COR-L47 (cell line): ENCODE measurements at regions not wholly inside any gene's neighbourhood (a gene's known extent, or its start where the extent isn't known, plus 50 kb on each side); places are given as distances from the start of the nearest gene placed in this dataset.

ENCODE experiments used
- DNase-seq: peaks from one replicate; lab custom pipeline; 2025; lab: John Stamatoyannopoulos, UW

GRCh38 chr4:123990310-123990870, 593.8 kb downstream of the SPRY1 start:
- no peak for DNase-seq

GRCh38 chr4:123994917-123995316, 598.3 kb downstream of the SPRY1 start:
- DNase-seq, result no peak

DNA sequence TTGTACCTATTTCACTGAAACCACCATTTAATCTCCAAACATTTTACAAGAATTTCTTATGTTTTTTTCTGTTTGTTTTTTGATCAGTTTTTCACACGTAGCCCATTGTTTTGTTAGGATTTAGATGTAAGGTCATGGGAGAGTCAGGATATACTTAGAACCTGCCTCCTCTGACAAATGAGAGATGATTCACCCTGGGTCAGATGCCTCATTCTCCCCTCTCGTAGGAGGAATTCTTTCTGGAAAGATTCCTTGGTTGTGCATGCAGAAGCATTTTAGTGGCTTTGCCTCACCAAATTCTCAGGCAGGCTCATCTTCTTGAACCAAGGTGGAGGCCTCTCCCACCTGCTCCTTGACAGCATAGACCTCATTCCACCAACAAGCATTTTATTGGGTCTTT, 599.3 kb downstream of the SPRY1 start:
- DNase-seq, result no peak

- DNase-seq, result peak; percentile 19
These were observed 600.3 kb downstream of the SPRY1 start for GRCh38 chr4:123996718-123997510.

GRCh38 chr4:123997776-123998449, 601.3 kb downstream of the SPRY1 start:
- no peak for DNase-seq

DNA sequence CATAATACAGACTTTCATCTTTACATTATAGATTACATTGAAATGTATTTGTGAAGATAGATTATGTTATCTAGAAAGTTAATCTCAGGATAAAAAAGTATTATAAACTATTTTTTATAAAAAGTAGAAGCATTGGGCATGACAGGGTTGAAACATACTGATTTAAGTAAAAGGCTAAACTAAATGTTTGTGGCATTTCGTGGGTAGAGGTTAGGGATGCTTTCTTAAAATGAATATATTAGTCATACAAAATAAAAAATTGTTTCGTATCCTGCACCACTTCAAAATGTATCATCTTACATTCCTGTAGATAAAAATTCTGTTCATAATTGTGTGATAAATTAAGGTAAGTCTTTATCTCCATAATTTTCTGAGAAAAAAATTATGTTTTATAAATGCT, 603.6 kb downstream of the SPRY1 start:
- DNase-seq, result no peak

- no peak for DNase-seq
These were observed 619.2 kb downstream of the SPRY1 start for GRCh38 chr4:124015766-124016165.

DNA sequence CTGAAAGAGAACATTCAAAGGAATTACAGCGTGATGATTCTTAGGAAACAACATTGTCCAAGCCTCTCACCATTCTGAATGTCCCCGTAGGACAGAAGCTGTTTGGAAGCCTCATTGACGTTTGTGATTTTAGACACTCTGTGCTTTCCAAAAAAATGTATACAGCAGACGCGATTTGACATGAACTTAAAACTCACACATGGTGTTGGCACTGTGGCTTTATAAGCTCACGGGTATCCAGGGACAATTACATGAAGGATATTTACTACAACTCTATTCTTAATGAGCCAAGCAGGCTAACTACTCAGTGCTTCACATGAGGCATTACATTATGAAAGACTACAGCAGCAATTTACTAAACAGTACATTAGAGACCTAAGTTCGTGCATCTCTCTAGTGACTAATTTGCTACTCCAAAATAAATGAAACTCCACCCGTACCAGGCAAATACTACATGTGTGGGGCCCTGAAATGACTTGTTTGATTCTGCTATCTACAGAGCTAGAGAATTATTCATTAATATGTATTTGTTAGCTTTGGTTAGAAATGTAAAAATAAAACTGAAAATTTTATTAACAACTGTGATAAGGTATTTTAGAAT, 620.7 kb downstream of the SPRY1 start:
- DNase-seq, result no peak

GRCh38 chr4:124018383-124019317, 622.1 kb downstream of the SPRY1 start:
- DNase-seq, result no peak

DNA sequence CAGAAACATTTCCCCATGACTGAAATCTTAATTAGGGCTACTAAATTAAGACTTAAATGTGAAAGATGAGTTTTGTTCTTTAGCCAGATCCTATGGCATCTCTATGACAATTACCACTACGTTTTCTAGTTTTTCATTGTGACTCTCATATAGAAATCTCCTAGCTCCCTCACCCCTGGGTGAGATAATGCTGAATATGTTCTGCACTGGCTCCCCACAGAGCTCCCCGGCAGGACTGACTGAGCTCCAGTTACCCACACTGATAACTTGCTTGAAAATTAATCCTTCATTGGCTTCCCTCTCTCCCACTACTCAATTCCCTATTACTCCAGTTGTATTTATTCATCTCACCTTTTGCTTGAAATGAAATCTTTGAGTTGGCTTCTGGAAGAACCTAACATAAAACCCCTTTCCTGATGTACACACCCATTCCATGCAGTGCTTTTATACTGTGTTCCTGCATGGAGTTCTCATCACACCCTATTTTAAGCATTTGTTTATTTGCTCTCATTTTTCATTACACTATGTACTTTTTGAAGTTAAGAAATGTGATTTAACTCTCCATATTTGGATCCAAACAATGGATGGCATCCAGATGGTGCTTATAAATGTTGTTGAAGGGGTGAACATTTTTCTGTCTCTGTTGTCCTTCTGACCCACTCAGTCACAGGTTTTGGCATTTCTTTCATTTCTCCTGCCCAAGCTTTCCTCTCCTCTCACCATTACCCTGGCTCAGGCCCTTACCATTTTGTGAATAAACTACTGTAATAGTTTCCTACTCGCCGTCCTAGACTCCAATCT, 623.4 kb downstream of the SPRY1 start:
- no peak for DNase-seq

- no peak for DNase-seq
These were observed 628.4 kb downstream of the SPRY1 start for GRCh38 chr4:124025000-124025399.

DNA sequence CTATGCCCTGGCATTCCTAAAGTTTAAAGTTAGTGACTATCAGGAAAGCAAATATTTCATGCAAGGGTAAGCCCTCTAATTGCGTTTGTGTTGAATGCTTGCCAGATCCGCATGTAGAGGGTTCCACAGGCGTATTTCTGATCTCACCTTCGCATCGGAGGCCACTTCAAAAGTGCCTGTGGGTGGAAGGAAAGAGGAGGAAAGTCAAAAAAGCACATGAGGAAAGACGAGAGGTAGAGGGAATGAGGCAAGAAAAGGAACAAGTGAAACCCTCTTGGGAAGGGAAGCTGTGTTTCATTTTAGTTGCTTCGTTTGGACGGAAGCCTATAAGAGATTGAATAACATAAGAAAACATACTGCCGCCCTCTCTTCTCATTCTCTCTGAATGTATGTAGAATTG, 628.8 kb downstream of the SPRY1 start:
- DNase-seq, result no peak

DNA sequence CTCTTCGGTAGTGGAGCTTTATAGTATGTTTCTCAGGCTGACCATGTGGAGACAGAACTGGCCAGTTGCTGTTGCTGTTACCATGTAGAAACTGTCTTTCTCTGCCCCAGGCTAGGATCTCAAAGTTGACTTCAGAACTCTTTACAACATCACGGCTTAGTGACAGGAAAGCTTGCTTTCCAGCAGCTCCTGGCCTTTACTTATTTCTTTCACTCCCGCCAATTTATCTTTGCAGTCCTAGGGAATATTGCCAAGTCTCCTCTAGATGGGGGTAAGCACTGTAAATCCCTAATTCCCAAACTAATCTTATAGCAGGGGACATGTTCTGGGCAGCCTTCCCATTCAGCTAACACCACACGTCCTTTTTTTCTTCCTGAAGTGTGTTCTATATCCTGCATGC, 631.6 kb downstream of the SPRY1 start:
- no peak for DNase-seq

GRCh38 chr4:124030147-124030546, 633.6 kb downstream of the SPRY1 start:
- DNase-seq, result no peak

DNA sequence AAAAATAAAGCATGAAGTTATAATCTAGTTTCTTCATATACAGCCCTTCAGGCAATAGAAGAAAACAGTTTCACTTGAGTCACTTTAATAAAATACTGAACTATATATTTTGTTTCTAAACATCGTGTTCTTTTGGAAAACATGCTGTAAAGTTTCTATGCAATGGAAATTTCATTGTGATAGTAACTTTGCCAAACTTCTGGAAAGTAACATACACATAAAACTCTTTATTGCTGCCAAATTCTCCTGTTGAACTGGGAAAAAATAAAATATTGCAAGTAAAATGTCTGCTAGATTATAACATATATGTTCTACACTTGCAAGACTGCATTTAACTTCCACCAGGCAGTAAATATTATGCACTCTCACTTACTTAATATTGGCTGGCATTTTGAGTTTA, 635.4 kb downstream of the SPRY1 start:
- DNase-seq, result no peak

DNA sequence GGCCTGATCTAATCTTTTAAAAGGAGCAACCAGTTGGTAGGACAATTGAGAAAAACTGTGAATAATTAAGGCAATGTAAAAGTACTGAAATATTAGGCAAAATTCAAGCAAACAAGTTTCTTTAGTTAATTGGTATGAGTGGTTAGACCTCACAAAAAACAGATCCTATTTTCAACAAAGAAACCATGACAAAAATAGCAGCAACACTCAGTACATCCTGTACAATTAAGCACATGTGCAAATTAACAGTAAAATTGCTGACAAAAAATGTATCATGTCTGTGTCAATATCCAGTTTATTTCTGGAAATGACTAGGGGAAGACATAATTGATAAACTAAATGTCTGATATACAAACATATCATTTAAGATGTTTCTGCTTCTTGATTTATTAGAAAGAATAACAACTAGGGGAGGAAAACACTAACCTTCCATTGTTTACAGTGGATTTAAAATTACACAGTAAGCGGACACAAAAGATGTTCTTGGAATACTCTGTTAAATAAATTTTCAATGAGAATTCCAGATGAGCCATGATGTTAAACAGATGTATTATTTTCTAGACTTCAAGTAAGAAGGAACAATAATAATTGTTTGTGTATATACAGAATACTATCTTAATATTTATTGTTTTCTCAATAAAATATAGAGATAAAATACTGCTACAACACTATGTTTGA, 638.9 kb downstream of the SPRY1 start:
- DNase-seq, result no peak

GRCh38 chr4:124037236-124037635, 640.6 kb downstream of the SPRY1 start:
- DNase-seq, result no peak

DNA sequence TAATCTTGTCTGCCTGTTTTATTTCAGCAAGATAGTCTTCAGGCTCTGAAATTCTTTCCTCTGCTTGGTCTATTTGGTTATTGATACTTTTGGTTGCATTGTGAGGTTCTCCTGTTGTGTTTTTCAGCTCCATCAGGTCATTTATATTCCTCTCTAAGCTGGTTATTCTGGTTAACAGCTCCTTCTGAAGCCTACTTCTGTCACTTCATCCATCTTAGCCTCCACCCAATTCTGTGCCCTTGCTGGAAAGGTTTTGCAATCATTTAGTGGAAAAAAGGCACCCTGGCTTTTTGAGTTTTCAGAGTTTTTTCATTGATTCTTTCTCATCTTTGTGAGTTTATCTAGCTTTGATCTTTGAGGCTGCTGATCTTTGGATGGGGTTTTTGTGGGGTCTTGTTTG, 647.7 kb downstream of the SPRY1 start:
- DNase-seq, result no peak

- no peak for DNase-seq
These were observed 648.3 kb downstream of the SPRY1 start for GRCh38 chr4:124044867-124045266.

- DNase-seq, result no peak
These were observed 649.6 kb downstream of the SPRY1 start for GRCh38 chr4:124046190-124046589.
